ENCODE measurements at regions not wholly inside any gene's neighbourhood (a gene's known extent, or its start where the extent isn't known, plus 50 kb on each side); places are given as distances from the start of the nearest gene placed in this dataset.

DNA sequence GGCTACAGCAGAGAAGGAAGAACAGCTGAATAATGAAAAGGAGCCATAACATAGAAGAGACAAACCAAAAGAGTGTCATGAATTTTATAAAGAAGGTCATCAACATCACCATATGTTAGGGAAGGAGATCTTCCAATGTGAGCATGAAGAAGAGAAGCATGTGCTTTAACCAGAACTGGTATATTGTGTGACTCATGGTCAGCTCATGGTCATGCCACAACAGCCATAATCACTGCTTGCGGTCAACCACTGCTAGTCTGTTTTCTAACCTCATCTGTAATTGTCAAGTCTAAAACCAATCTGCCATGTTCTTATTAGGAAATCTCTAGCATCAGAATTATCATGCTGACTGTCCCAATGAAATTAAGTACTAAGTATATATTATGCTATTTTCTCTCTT lies 204.1 kb upstream of the VRK2 start:
- intact Hi-C loops (cut with DNase I) = no loop called here
- WGBS, 2 donors = 94 to 95% methylated on average over 1 of the region's 1 CpG
- TF ChIP-seq, protein P1, sequence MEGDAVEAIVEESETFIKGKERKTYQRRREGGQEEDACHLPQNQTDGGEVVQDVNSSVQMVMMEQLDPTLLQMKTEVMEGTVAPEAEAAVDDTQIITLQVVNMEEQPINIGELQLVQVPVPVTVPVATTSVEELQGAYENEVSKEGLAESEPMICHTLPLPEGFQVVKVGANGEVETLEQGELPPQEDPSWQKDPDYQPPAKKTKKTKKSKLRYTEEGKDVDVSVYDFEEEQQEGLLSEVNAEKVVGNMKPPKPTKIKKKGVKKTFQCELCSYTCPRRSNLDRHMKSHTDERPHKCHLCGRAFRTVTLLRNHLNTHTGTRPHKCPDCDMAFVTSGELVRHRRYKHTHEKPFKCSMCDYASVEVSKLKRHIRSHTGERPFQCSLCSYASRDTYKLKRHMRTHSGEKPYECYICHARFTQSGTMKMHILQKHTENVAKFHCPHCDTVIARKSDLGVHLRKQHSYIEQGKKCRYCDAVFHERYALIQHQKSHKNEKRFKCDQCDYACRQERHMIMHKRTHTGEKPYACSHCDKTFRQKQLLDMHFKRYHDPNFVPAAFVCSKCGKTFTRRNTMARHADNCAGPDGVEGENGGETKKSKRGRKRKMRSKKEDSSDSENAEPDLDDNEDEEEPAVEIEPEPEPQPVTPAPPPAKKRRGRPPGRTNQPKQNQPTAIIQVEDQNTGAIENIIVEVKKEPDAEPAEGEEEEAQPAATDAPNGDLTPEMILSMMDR (IDR thresholded peaks at IDR 0.05) = no peak
- TF ChIP-seq POLR2A (IDR thresholded peaks at IDR 0.05) (no peak), EP300 (IDR thresholded peaks at IDR 0.05) (no peak), POLR2AphosphoS5 (IDR thresholded peaks at IDR 0.05) (no peak)

DNA sequence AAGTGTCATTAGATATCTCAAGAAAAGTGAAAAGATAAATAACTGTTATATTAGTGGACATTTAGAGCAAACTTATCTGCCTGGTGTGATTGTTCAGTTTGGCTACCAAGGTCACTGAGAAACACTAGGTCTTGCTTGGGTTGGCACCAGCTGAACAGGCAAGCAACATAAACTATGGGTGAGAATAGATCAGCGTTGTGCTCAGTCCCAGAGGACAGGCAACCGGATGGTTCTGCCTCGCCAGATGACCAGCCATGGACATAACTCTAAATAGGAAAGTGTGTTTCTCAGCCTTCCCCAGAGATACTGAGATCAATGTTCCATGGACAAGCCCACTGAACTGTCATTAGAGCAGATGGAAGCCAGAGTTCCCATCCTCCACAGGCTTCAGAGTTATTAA lies 203.4 kb upstream of the VRK2 start:
- no peaks in the 10 kb centered on the region for H3K36me3 ChIP-seq
- no peak overlapping the region for H3K4me3 ChIP-seq
- WGBS, 2 donors = 87 to 89% methylated on average over 3 of the region's 3 CpGs
- H3K9me3 ChIP-seq = no peaks in the 10 kb centered on the region
- no peaks in the 10 kb centered on the region for H3K4me1 ChIP-seq
- DNase-seq = no peak
- no peaks in the 10 kb centered on the region for H3K27me3 ChIP-seq
- TF ChIP-seq POLR2A (IDR thresholded peaks at IDR 0.05) (no peak), EP300 (IDR thresholded peaks at IDR 0.05) (no peak)
- TF ChIP-seq, protein P1 (IDR thresholded peaks at IDR 0.05) = no peak
- intact Hi-C loops (cut with DNase I) = no loop called here
- no peak overlapping the region for H3K27ac ChIP-seq

More for the DNA sequence above, 204.1 kb upstream of the VRK2 start:
- Histone ChIP-seq H3K27me3 (no peaks in the 10 kb centered on the region), H3K4me1 (no peaks in the 10 kb centered on the region), H3K9me3 (no peaks in the 10 kb centered on the region), H3K27ac (no peak overlapping the region), H3K4me3 (no peak overlapping the region), H3K36me3 (no peaks in the 10 kb centered on the region)
- no peak for DNase-seq

DNA sequence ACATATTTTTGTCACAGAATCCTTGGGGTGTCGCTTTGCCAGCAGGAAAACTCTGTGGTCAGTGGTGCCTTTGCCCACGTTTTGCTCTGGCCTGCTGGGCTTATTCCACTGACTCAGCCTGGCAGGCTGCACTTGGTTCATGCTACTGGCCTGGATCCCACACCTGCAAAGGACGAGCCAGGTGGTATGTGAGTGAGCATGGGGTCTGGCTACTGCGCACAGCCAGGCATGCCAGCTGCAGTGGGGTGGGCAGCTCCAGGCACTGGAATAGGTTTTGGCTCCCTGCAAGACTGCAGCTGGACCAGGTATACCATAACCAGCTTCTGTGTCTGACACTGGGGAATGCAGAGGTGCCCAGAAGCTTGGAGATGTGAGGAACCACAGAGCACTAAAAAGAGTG lies 197.9 kb upstream of the VRK2 start:
- Histone ChIP-seq H3K9me3 (no peaks in the 10 kb centered on the region), H3K4me1 (no peaks in the 10 kb centered on the region), H3K27me3 (no peaks in the 10 kb centered on the region), H3K36me3 (no peaks in the 10 kb centered on the region), H3K4me3 (no peak overlapping the region), H3K27ac (no peak overlapping the region)
- DNase-seq = no peak
- 73 to 83% methylated on average over 4 of the region's 4 CpGs for WGBS, 2 donors
- TF ChIP-seq POLR2AphosphoS5 (IDR thresholded peaks at IDR 0.05) (no peak), EP300 (IDR thresholded peaks at IDR 0.05) (no peak), POLR2A (IDR thresholded peaks at IDR 0.05) (no peak)
- TF ChIP-seq, protein P1 (IDR thresholded peaks at IDR 0.05) = no peak
- intact Hi-C loops (cut with DNase I) = no loop called here

DNA sequence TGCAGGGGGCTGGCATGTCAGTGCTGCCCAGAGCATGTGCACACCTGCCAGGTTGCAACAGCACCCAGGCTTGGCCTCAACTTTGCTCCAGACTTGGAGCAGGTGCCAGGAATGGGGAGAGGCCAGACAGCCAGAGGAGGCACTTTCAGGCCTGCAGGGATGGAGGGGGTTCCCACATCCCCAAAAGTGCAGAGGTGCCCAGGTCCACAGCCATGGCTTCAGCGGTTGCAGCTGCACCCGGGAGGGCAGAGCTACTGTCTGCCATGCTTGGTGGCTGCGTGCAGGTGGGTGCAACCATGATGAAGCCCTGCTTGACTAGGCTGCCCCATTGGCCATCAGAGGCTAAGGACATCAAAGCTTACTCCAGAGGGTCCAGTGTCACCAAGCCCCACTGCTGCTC lies 196.8 kb upstream of the VRK2 start:
- DNase-seq = no peak
- WGBS, 2 donors = 92 to 94% methylated on average over 3 of the region's 3 CpGs
- Histone ChIP-seq H3K9me3 (no peaks in the 10 kb centered on the region), H3K4me3 (no peak overlapping the region), H3K4me1 (no peaks in the 10 kb centered on the region), H3K36me3 (no peaks in the 10 kb centered on the region), H3K27ac (no peak overlapping the region), H3K27me3 (no peaks in the 10 kb centered on the region)
- TF ChIP-seq POLR2A (IDR thresholded peaks at IDR 0.05) (no peak), POLR2AphosphoS5 (IDR thresholded peaks at IDR 0.05) (no peak), EP300 (IDR thresholded peaks at IDR 0.05) (no peak)
- TF ChIP-seq, protein P1 (IDR thresholded peaks at IDR 0.05) = no peak
- intact Hi-C loops (cut with DNase I) = no loop called here

DNA sequence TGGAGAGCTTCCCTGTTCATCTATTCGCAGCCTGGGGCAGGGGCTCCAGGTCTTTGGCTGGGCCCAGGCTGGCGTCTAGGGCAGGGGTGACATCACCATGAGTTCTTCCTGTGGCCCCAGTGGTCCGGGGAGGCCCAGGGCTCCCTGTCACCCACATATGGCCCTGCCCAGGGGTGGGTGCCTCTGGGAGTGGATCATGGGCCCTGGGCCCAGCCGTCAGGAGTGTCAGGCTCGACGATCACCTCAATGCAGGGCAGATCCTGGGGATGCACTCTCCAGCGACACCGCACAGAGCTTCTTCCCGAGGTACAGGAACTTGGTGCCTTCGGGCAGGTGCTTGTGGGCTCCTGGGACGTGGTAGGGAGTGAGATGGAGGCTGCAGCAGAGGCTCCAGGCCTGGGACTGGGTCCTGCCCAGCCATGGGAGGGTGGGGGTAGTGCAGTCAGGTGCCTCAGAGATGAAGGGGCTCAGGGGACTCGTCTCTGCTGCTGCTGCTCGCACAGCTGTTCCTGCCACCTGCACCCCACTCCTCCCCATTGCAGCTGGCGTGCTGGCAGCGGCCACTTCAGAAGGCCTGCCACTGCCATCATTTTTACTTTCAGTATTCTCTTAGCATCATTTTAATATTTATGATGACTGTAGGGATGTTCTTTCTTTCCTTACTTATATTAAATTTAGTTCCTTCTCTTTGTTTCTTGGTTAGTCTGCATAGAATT lies 196.0 kb upstream of the VRK2 start:
- DNase-seq = no peak
- TF ChIP-seq POLR2AphosphoS5 (IDR thresholded peaks at IDR 0.05) (no peak), POLR2A (IDR thresholded peaks at IDR 0.05) (no peak), EP300 (IDR thresholded peaks at IDR 0.05) (no peak)
- TF ChIP-seq, protein P1 (IDR thresholded peaks at IDR 0.05) = no peak
- intact Hi-C loops (cut with DNase I) = no loop called here
- H3K36me3 ChIP-seq = no peaks in the 10 kb centered on the region
- H3K27ac ChIP-seq = no peak overlapping the region
- no peak overlapping the region for H3K4me3 ChIP-seq
- no peaks in the 10 kb centered on the region for H3K27me3 ChIP-seq
- no peaks in the 10 kb centered on the region for H3K4me1 ChIP-seq
- no peaks in the 10 kb centered on the region for H3K9me3 ChIP-seq
- WGBS, 2 donors = 88 to 89% methylated on average over 15 of the region's 15 CpGs
